ENCODE measurements at regions not wholly inside any gene's neighbourhood (a gene's known extent, or its start where the extent isn't known, plus 50 kb on each side); places are given as distances from the start of the nearest gene placed in this dataset.

DNA sequence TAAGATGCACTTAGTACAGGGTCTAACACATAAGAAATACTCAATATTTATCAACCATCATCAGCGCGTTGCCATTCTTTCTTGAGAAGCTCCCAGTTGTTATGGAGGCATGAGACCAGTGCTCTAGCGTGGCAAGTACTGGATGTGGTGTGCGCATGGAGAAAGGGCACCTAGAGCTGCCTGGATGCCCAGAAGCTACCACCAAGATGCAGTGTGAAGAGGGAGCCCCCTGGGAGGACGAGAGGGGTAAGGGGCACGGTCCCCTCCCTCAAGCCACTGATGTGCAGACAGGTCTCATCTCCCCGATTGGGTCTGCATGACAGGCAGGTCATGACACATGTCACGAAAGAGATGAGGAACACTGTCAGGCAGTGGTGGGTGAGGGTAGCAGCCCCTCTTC is 127.7 kb upstream of the CXCL14 start:
- TF ChIP-seq HDAC6 (IDR thresholded peaks at IDR 0.05; ENCODE audit: unreplicated experiment) (no peak), TCF12 (IDR thresholded peaks at IDR 0.05; ENCODE audit: low read depth, low read length) (no peak), POLR2A (IDR thresholded peaks at IDR 0.05; ENCODE audit: low read depth, low read length) (no peak), SUPT20H (IDR thresholded peaks at IDR 0.05; ENCODE audit: borderline replicate concordance, control insufficient read depth, low read depth, low read length) (no peak), CTCF (IDR thresholded peaks at IDR 0.05 in 2 of 3, conservative IDR thresholded peaks at IDR 0.05 in 1 of 3; ENCODE audit: control insufficient read depth in 2 of 3, extremely low read depth in 1 of 3, insufficient read depth in 1 of 3, low read depth in 3 of 3, low read length in 3 of 3) (no peak), FOXK2 (IDR thresholded peaks at IDR 0.05) (no peak), ZNF274 (IDR thresholded peaks at IDR 0.05; ENCODE audit: insufficient read depth, insufficient read length) (no peak), FOXM1 (IDR thresholded peaks at IDR 0.05; ENCODE audit: low read depth, low read length) (no peak), POLR2AphosphoS5 (IDR thresholded peaks at IDR 0.05; ENCODE audit: low read length) (no peak), CHD2 (IDR thresholded peaks at IDR 0.05; ENCODE audit: borderline replicate concordance, low read depth, low read length) (no peak), SRF (IDR thresholded peaks at IDR 0.05; ENCODE audit: low read depth in 2 of 2, low read length in 2 of 2) (no peak)
- TF ChIP-seq, protein P1, sequence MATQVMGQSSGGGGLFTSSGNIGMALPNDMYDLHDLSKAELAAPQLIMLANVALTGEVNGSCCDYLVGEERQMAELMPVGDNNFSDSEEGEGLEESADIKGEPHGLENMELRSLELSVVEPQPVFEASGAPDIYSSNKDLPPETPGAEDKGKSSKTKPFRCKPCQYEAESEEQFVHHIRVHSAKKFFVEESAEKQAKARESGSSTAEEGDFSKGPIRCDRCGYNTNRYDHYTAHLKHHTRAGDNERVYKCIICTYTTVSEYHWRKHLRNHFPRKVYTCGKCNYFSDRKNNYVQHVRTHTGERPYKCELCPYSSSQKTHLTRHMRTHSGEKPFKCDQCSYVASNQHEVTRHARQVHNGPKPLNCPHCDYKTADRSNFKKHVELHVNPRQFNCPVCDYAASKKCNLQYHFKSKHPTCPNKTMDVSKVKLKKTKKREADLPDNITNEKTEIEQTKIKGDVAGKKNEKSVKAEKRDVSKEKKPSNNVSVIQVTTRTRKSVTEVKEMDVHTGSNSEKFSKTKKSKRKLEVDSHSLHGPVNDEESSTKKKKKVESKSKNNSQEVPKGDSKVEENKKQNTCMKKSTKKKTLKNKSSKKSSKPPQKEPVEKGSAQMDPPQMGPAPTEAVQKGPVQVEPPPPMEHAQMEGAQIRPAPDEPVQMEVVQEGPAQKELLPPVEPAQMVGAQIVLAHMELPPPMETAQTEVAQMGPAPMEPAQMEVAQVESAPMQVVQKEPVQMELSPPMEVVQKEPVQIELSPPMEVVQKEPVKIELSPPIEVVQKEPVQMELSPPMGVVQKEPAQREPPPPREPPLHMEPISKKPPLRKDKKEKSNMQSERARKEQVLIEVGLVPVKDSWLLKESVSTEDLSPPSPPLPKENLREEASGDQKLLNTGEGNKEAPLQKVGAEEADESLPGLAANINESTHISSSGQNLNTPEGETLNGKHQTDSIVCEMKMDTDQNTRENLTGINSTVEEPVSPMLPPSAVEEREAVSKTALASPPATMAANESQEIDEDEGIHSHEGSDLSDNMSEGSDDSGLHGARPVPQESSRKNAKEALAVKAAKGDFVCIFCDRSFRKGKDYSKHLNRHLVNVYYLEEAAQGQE (IDR thresholded peaks at IDR 0.05; ENCODE audit: low read depth, low read length), result no peak

Data from GM12878 (cell line).